H9 (cell line): ENCODE measurements at regions not wholly inside any gene's neighbourhood (a gene's known extent, or its start where the extent isn't known, plus 50 kb on each side); places are given as distances from the start of the nearest gene placed in this dataset.

ENCODE experiments used
- DNase-seq: peaks from one replicate; pipeline ENCODE4 v3.0.0-alpha.2; 2017
- H2AFZ ChIP-seq: one replicate; pipeline ENCODE4 v1.6.1; 2013; ENCODE audit warnings: mild to moderate bottlenecking, low read length, control low read depth, moderate library complexity
- H2AK5ac ChIP-seq: 2 replicates; pipeline ENCODE4 v1.6.1; 2013; ENCODE audit warnings: low read length, control low read depth, mixed read lengths; ENCODE audit not compliant: insufficient read length
- H2BK120ac ChIP-seq: one replicate; pipeline ENCODE4 v1.6.1; 2013; ENCODE audit warnings: low read depth, mild to moderate bottlenecking, low read length, control low read depth, inconsistent platforms; ENCODE audit not compliant: poor library complexity, severe bottlenecking
- H2BK12ac ChIP-seq: 2 replicates; pipeline ENCODE4 v1.6.1; 2013; ENCODE audit warnings: low read length, control low read depth, mixed read lengths, low read depth; ENCODE audit not compliant: insufficient read length
- H2BK15ac ChIP-seq: 2 replicates; pipeline ENCODE4 v1.6.1; 2013; ENCODE audit warnings: low read depth, low read length, control low read depth
- H2BK20ac ChIP-seq: one replicate; pipeline ENCODE4 v1.6.1; 2013; ENCODE audit warnings: low read depth, mild to moderate bottlenecking, low read length, control low read depth, inconsistent platforms; ENCODE audit not compliant: poor library complexity, severe bottlenecking
- H2BK5ac ChIP-seq: 2 replicates; pipeline ENCODE4 v1.6.1; 2013; ENCODE audit warnings: low read length, control low read depth, mixed read lengths; ENCODE audit not compliant: insufficient read length
- H3K14ac ChIP-seq: 2 replicates; pipeline ENCODE4 v1.6.1; 2013; ENCODE audit warnings: low read length, control low read depth; ENCODE audit not compliant: insufficient read depth
- H3K18ac ChIP-seq: 2 replicates; pipeline ENCODE4 v1.6.1; 2013; ENCODE audit warnings: low read depth, mild to moderate bottlenecking, mixed read lengths, low read length, control low read depth; ENCODE audit not compliant: insufficient read length
- H3K23ac ChIP-seq: 2 replicates; pipeline ENCODE4 v1.6.1; 2013; ENCODE audit warnings: low read length, control low read depth, mixed read lengths, low read depth; ENCODE audit not compliant: insufficient read length
- H3K23me2 ChIP-seq: 2 replicates; pipeline ENCODE4 v1.6.1; 2013; ENCODE audit warnings: low read depth, mild to moderate bottlenecking, mixed read lengths, low read length, control low read depth; ENCODE audit not compliant: insufficient read length, poor library complexity, severe bottlenecking
- H3K27ac ChIP-seq: 2 replicates; pipeline ENCODE4 v1.5.1; 2013; ENCODE audit warnings: low read length, control low read depth, mixed read lengths, low read depth; ENCODE audit not compliant: insufficient read length
- H3K27me3 ChIP-seq: 2 replicates; pipeline ENCODE4 v1.6.1; 2013; ENCODE audit warnings: low read length, control low read depth, inconsistent platforms; ENCODE audit not compliant: insufficient read depth
- H3K4ac ChIP-seq: 2 replicates; pipeline ENCODE4 v1.6.1; 2013; ENCODE audit warnings: low read depth, mild to moderate bottlenecking, control low read depth, inconsistent platforms, low read length, moderate library complexity
- H3K4me1 ChIP-seq: 2 replicates; pipeline ENCODE4 v1.6.1; 2013; ENCODE audit warnings: low read length, control low read depth, inconsistent platforms; ENCODE audit not compliant: insufficient read depth
- H3K4me2 ChIP-seq: 2 replicates; pipeline ENCODE4 v1.6.1; 2013; ENCODE audit warnings: low read length, control low read depth, mixed read lengths; ENCODE audit not compliant: insufficient read length, insufficient read depth
- H3K56ac ChIP-seq: 2 replicates; pipeline ENCODE4 v1.6.1; 2013; ENCODE audit warnings: low read depth, mild to moderate bottlenecking, mixed read lengths, low read length, control low read depth; ENCODE audit not compliant: insufficient read length
- H3K79me1 ChIP-seq: 2 replicates; pipeline ENCODE4 v1.6.1; 2013; ENCODE audit warnings: low read depth, mild to moderate bottlenecking, moderate library complexity, low read length, control low read depth, inconsistent platforms; ENCODE audit not compliant: insufficient read depth, poor library complexity, severe bottlenecking
- H3K79me2 ChIP-seq: 2 replicates; pipeline ENCODE4 v1.6.1; 2013; ENCODE audit warnings: low read length, control low read depth, inconsistent platforms; ENCODE audit not compliant: insufficient read depth
- H3K9ac ChIP-seq: 2 replicates; pipeline ENCODE4 v1.6.1; 2013; ENCODE audit warnings: low read length, control low read depth, mixed read lengths; ENCODE audit not compliant: insufficient read length; ENCODE audit errors: extremely low read depth
- H3K9me3 ChIP-seq: one replicate; pipeline ENCODE4 v1.6.1; 2013; ENCODE audit warnings: low read depth, low read length, inconsistent platforms; ENCODE audit not compliant: control insufficient read depth
- H3T11ph ChIP-seq: one replicate; pipeline ENCODE4 v1.6.1; 2013; ENCODE audit warnings: mild to moderate bottlenecking, low read length, control low read depth, inconsistent platforms
- H4K20me1 ChIP-seq: one replicate; pipeline ENCODE4 v1.6.1; 2013; ENCODE audit not compliant: control insufficient read depth, insufficient read length, insufficient read depth
- H4K5ac ChIP-seq: 2 replicates; pipeline ENCODE4 v1.6.1; 2013; ENCODE audit warnings: low read depth, mild to moderate bottlenecking, mixed read lengths, low read length, control low read depth; ENCODE audit not compliant: insufficient read length
- H4K8ac ChIP-seq: replicated peaks from 2 replicates; pipeline ENCODE4 v1.6.1; 2013; ENCODE audit warnings: low read length, control low read depth, mixed read lengths, low read depth; ENCODE audit not compliant: insufficient read length
- H4K91ac ChIP-seq: 2 replicates; pipeline ENCODE4 v1.6.1; 2013; ENCODE audit warnings: low read depth, mild to moderate bottlenecking, moderate library complexity, mixed read lengths, low read length, control low read depth; ENCODE audit not compliant: insufficient read length
- H3K27ac Mint-ChIP-seq, 3 experiments: 2 replicates in 2 of 3; 3 replicates in 1 of 3; pipeline ENCODE4 v1.8.0; 2020 to 2021; ENCODE audit warnings: mixed read lengths in 3 of 3, mild to moderate bottlenecking in 1 of 3, moderate library complexity in 1 of 3
- H3K27me3 Mint-ChIP-seq: 2 replicates; pipeline ENCODE4 v1.8.0; 2021; ENCODE audit warnings: low read depth, mild to moderate bottlenecking, moderate library complexity, mixed read lengths
- H3K36me3 Mint-ChIP-seq, 3 experiments: 2 replicates in 2 of 3; 3 replicates in 1 of 3; pipeline ENCODE4 v1.8.0; 2020 to 2021; ENCODE audit warnings: low read depth in 3 of 3, mixed read lengths in 3 of 3; ENCODE audit not compliant: insufficient read depth in 1 of 3
- H3K4me1 Mint-ChIP-seq, 2 experiments: 2 replicates each; pipeline ENCODE4 v1.8.0; 2020; ENCODE audit warnings: mixed read lengths in 2 of 2
- H3K4me3 Mint-ChIP-seq, 2 experiments: 2 replicates in 1 of 2; 3 replicates in 1 of 2; pipeline ENCODE4 v1.8.0; 2020 to 2021; ENCODE audit warnings: mild to moderate bottlenecking in 2 of 2, mixed read lengths in 2 of 2, moderate library complexity in 1 of 2
- H3K9me3 Mint-ChIP-seq, 2 experiments: 2 replicates in 1 of 2; 3 replicates in 1 of 2; pipeline ENCODE4 v1.8.0; 2020; ENCODE audit warnings: mild to moderate bottlenecking in 2 of 2, mixed read lengths in 2 of 2, moderate library complexity in 1 of 2
- CTCF ChIP-seq: fragments of 200-600 bp; sonication (generic); conservative IDR thresholded peaks from 3 replicates; pipeline ENCODE4 v1.8.0; 2021; ENCODE audit warnings: antibody characterized with exemption, mild to moderate bottlenecking
- WGBS: extraction: QIAGEN DNeasy Blood & Tissue Kit; methylation state at CpG from one replicate; pipeline ENCODE4 v1.1.7; 2013; ENCODE audit warnings: missing lambda C conversion rate, low lambda C conversion rate, mixed read lengths; ENCODE audit not compliant: insufficient read length; ENCODE audit errors: extremely low coverage; 5-methylcytosine and 5-hydroxymethylcytosine counted together

DNA sequence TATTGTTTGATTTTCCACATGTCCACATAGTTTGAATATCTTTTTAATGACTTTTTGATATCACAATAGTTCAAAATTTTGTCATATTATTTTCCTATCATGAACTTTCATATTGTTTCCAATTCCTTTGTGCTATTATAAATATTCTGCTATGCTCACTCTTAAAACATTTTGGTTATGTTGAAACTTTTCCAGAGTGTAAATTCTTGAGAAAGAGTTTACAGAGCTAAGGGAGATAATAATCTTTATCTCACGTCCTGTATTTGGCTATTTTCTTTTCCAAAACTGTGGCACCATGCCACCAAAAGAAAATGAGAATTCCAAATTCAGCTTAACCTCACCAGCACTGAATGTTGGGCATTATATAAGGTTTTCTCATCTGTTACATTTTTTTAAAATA, 210.9 kb downstream of the TFAP2B start:
- no peak for DNase-seq
- H3K9me3 ChIP-seq, result no peaks in the 10 kb centered on the region
- H3T11ph ChIP-seq, result no peak overlapping the region
- Mint-ChIP-seq H3K9me3 (peaks cover 3 to 9% of the 10 kb centered on the region in 2 experiments; a peak in 4 of 5 replicates), H3K4me1 (peaks cover 4 to 13% of the 10 kb centered on the region in 2 experiments; a peak in 3 of 4 replicates), H3K4me3 (no peak overlapping the region), H3K36me3 (0 out of 7 replicates have a peak, but pooled peaks cover 0 to 4% (median 0%) of the 10 kb centered on the region in 3 experiments), H3K27me3 (no peaks in the 10 kb centered on the region; the same call in 1 of the 2 replicates), H3K27ac (no peak overlapping the region)
- H4K91ac ChIP-seq, result no peak overlapping the region
- no peak overlapping the region for H2BK20ac ChIP-seq
- no peaks in the 10 kb centered on the region for H3K79me2 ChIP-seq
- no peak overlapping the region for H2AFZ ChIP-seq
- no peak overlapping the region for H3K56ac ChIP-seq
- no peak overlapping the region for H3K9ac ChIP-seq
- H2BK12ac ChIP-seq, result no peak overlapping the region
- H4K5ac ChIP-seq, result no peak overlapping the region
- no peak overlapping the region for H3K23ac ChIP-seq
- H3K18ac ChIP-seq, result no peak overlapping the region
- H3K14ac ChIP-seq, result no peak overlapping the region
- no peaks in the 10 kb centered on the region for H3K27me3 ChIP-seq
- no peak overlapping the region for H2AK5ac ChIP-seq
- TF ChIP-seq CTCF, result no peak
- H3K23me2 ChIP-seq, result no peaks in the 10 kb centered on the region
- no peak overlapping the region for H2BK120ac ChIP-seq
- H2BK5ac ChIP-seq, result no peak overlapping the region
- H4K8ac ChIP-seq, result no peak overlapping the region
- no peaks in the 10 kb centered on the region for H4K20me1 ChIP-seq
- H3K27ac ChIP-seq, result no peak overlapping the region
- WGBS, result no CpG with 5 or more reads among the region's 1 CpG
- H3K4ac ChIP-seq, result no peak overlapping the region
- no peaks in the 10 kb centered on the region for H3K4me1 ChIP-seq
- no peak overlapping the region for H3K4me2 ChIP-seq
- no peaks in the 10 kb centered on the region for H3K79me1 ChIP-seq
- no peak overlapping the region for H2BK15ac ChIP-seq
